IMR-90 (cell line): ENCODE measurements at regions not wholly inside any gene's neighbourhood (a gene's known extent, or its start where the extent isn't known, plus 50 kb on each side); places are given as distances from the start of the nearest gene placed in this dataset.

ENCODE experiments used
- ATAC-seq: fragments of 200-7000 bp; cut with Tn5 transposase; 2 replicates; pipeline ENCODE4 v1.9.1; 2020; ENCODE audit warnings: low read depth, mild to moderate bottlenecking, moderate library complexity
- BruUV-seq: library from RNA; stranded (reverse); fragments of 400-500 nt; replicated peaks from 2 replicates; lab custom pipeline; 2021; lab: Mats Ljungman, UMichigan
- CTCF ChIA-PET: fragments of 300-600 bp; formaldehyde crosslinking; extraction: SDS; loops from one replicate; lab custom pipeline; 2021; ENCODE audit warnings: antibody characterized with exemption; lab: Yijun Ruan, JAX
- POLR2A ChIA-PET: fragments of 300-600 bp; sonication (Branson Sonifier 250); formaldehyde crosslinking; loops from one replicate; lab custom pipeline; 2022; ENCODE audit warnings: antibody characterized with exemption; ENCODE audit not compliant: unreplicated experiment; lab: Charles Lee
- DNase-seq: peaks from one replicate; pipeline ENCODE4 v3.0.0; 2013
- H2AFZ ChIP-seq: replicated peaks from 2 replicates; pipeline ENCODE3; 2013; ENCODE audit warnings: low read length, mild to moderate bottlenecking; ENCODE audit not compliant: poor library complexity
- H2AK5ac ChIP-seq: 2 replicates; pipeline ENCODE4 v1.6.1; 2013; ENCODE audit warnings: low read depth, low read length, inconsistent platforms
- H2AK9ac ChIP-seq: replicated peaks from 2 replicates; pipeline ENCODE3; 2013; ENCODE audit warnings: mild to moderate bottlenecking, low read depth, low read length, moderate library complexity; ENCODE audit not compliant: poor library complexity
- H2BK120ac ChIP-seq: 2 replicates; pipeline ENCODE4 v1.6.1; 2013; ENCODE audit warnings: low read depth, low read length, inconsistent platforms
- H2BK15ac ChIP-seq: 3 replicates; pipeline ENCODE4 v1.6.1; 2013; ENCODE audit warnings: low read depth, low read length, inconsistent platforms
- H2BK20ac ChIP-seq: 2 replicates; pipeline ENCODE4 v1.6.1; 2013; ENCODE audit warnings: low read depth, mild to moderate bottlenecking, inconsistent platforms, low read length, moderate library complexity
- H2BK5ac ChIP-seq: 2 replicates; pipeline ENCODE4 v1.6.1; 2013; ENCODE audit warnings: mild to moderate bottlenecking, low read depth, low read length, inconsistent platforms; ENCODE audit not compliant: poor library complexity, severe bottlenecking
- H3K14ac ChIP-seq: replicated peaks from 2 replicates; pipeline ENCODE4 v1.6.1; 2013; ENCODE audit warnings: low read depth, low read length, inconsistent platforms
- H3K18ac ChIP-seq: 2 replicates; pipeline ENCODE4 v1.6.1; 2013; ENCODE audit warnings: low read depth, low read length, control low read depth
- H3K23ac ChIP-seq: 2 replicates; pipeline ENCODE4 v1.6.1; 2013; ENCODE audit warnings: low read depth, low read length, inconsistent platforms
- H3K27ac ChIP-seq: 2 replicates; pipeline ENCODE4 v1.5.1; 2013; ENCODE audit warnings: mild to moderate bottlenecking, control low read depth, low read length; ENCODE audit not compliant: insufficient read depth
- H3K27me3 ChIP-seq: 2 replicates; pipeline ENCODE4 v1.6.1; 2013; ENCODE audit warnings: low read length; ENCODE audit not compliant: control insufficient read depth, insufficient read depth
- H3K36me3 ChIP-seq: 2 replicates; pipeline ENCODE4 v1.6.1; 2013; ENCODE audit warnings: low read length, mixed read lengths; ENCODE audit not compliant: control insufficient read depth, insufficient read depth
- H3K4ac ChIP-seq: 2 replicates; pipeline ENCODE4 v1.6.1; 2013; ENCODE audit warnings: low read depth, low read length, inconsistent platforms
- H3K4me1 ChIP-seq: 2 replicates; pipeline ENCODE4 v1.6.1; 2013; ENCODE audit warnings: low read length, mixed read lengths; ENCODE audit not compliant: control insufficient read depth, insufficient read depth
- H3K4me2 ChIP-seq: 2 replicates; pipeline ENCODE4 v1.6.1; 2013; ENCODE audit warnings: low read depth, mild to moderate bottlenecking, control low read depth, low read length, moderate library complexity
- H3K4me3 ChIP-seq: 2 replicates; pipeline ENCODE4 v1.5.1; 2013; ENCODE audit warnings: low read depth, mild to moderate bottlenecking, control low read depth, low read length, moderate library complexity; ENCODE audit not compliant: insufficient read depth
- H3K56ac ChIP-seq: 2 replicates; pipeline ENCODE4 v1.6.1; 2013; ENCODE audit warnings: low read length, inconsistent platforms; ENCODE audit not compliant: insufficient read depth; ENCODE audit errors: extremely low read depth
- H3K79me1 ChIP-seq, 2 experiments: 2 replicates each; pipeline ENCODE4 v1.6.1; 2013; ENCODE audit warnings: low read length in 2 of 2, inconsistent platforms in 1 of 2, low read depth in 1 of 2
- H3K9ac ChIP-seq: 2 replicates; pipeline ENCODE4 v1.6.1; 2013; ENCODE audit warnings: low read depth, low read length, control low read depth
- H3K9me1 ChIP-seq: 2 replicates; pipeline ENCODE4 v1.6.1; 2013; ENCODE audit warnings: low read length, inconsistent platforms; ENCODE audit not compliant: insufficient read depth
- H3K9me3 ChIP-seq: 2 replicates; pipeline ENCODE4 v1.6.1; 2013; ENCODE audit warnings: low read length; ENCODE audit not compliant: control insufficient read depth, insufficient read depth
- H4K20me1 ChIP-seq: 2 replicates; pipeline ENCODE4 v1.6.1; 2013; ENCODE audit warnings: low read length, inconsistent platforms; ENCODE audit not compliant: insufficient read depth
- H4K5ac ChIP-seq: 2 replicates; pipeline ENCODE4 v1.6.1; 2013; ENCODE audit warnings: mild to moderate bottlenecking, low read depth, low read length, control low read depth
- H4K8ac ChIP-seq, 2 experiments: 2 replicates each; pipeline ENCODE4 v1.6.1; 2013; ENCODE audit warnings: low read depth in 2 of 2, low read length in 2 of 2, control low read depth in 1 of 2, inconsistent platforms in 1 of 2
- H4K91ac ChIP-seq: 2 replicates; pipeline ENCODE4 v1.6.1; 2013; ENCODE audit warnings: low read depth, low read length, inconsistent platforms; ENCODE audit not compliant: insufficient read depth
- BHLHE40 ChIP-seq: fragments of 150-350 bp; IDR thresholded peaks from 2 replicates; pipeline ENCODE4 v1.6.1; 2016; ENCODE audit warnings: mild to moderate bottlenecking, low read depth, low read length
- CEBPB ChIP-seq: IDR thresholded peaks from 2 replicates; pipeline ENCODE4 v1.6.1; 2012; ENCODE audit warnings: low read depth, low read length, improper control_type of control experiment
- CHD1 ChIP-seq: IDR thresholded peaks from 2 replicates; pipeline ENCODE4 v1.6.1; 2012; ENCODE audit warnings: low read depth, low read length, improper control_type of control experiment
- FOS ChIP-seq: fragments of 150-350 bp; IDR thresholded peaks from 2 replicates; pipeline ENCODE4 v1.6.1; 2016; ENCODE audit warnings: low read depth, low read length
- MAFK ChIP-seq: IDR thresholded peaks from 2 replicates; pipeline ENCODE4 v1.6.1; 2012; ENCODE audit warnings: low read depth, low read length, improper control_type of control experiment
- MAZ ChIP-seq: IDR thresholded peaks from 2 replicates; pipeline ENCODE4 v1.6.1; 2012; ENCODE audit warnings: low read depth, mild to moderate bottlenecking, low read length, improper control_type of control experiment, moderate library complexity, borderline replicate concordance
- MXI1 ChIP-seq: IDR thresholded peaks from 2 replicates; pipeline ENCODE4 v1.6.1; 2012; ENCODE audit warnings: low read depth, mild to moderate bottlenecking, low read length, moderate library complexity, borderline replicate concordance
- NFE2L2 ChIP-seq: fragments of 150-350 bp; IDR thresholded peaks from 2 replicates; pipeline ENCODE4 v1.6.1; 2016; ENCODE audit warnings: low read depth, mild to moderate bottlenecking, low read length
- POLR2A ChIP-seq: IDR thresholded peaks from 2 replicates; pipeline ENCODE4 v1.6.1; 2012; ENCODE audit warnings: mild to moderate bottlenecking, low read depth, low read length
- RAD21 ChIP-seq: IDR thresholded peaks from 2 replicates; pipeline ENCODE4 v1.6.1; 2012; ENCODE audit warnings: low read length, improper control_type of control experiment
- RCOR1 ChIP-seq: IDR thresholded peaks from 2 replicates; pipeline ENCODE4 v1.6.1; 2012; ENCODE audit warnings: mild to moderate bottlenecking, low read length, improper control_type of control experiment; ENCODE audit not compliant: insufficient replicate concordance
- RFX5 ChIP-seq: IDR thresholded peaks from 2 replicates; pipeline ENCODE4 v1.8.0; 2012; ENCODE audit warnings: low read depth, mild to moderate bottlenecking, low read length, moderate library complexity
- SMC3 ChIP-seq: fragments of 150-350 bp; IDR thresholded peaks from 2 replicates; pipeline ENCODE4 v1.6.1; 2016; ENCODE audit warnings: low read depth, mild to moderate bottlenecking, antibody characterized with exemption, low read length, moderate library complexity
- WGBS, 2 experiments: methylation state at CpG; one replicate each; pipeline versions ENCODE4 v1.1.5 to v1.1.7; 2013; ENCODE audit warnings: missing lambda C conversion rate in 2 of 2; ENCODE audit not compliant: insufficient read length in 1 of 2; ENCODE audit errors: extremely low coverage in 2 of 2; 5-methylcytosine and 5-hydroxymethylcytosine counted together
- dilution Hi-C: fragments of 300-500 bp; cut with HindIII; formaldehyde crosslinking; loops from one replicate; pipeline ENCODE4 v1.14.3; 2018; ENCODE audit warnings: low sequenced_read_pairs; ENCODE audit not compliant: unreplicated experiment
- in situ Hi-C: fragments of 300-500 bp; cut with MboI; formaldehyde crosslinking; loops from 3 replicates; pipeline ENCODE4 v1.14.3; 2019; ENCODE audit warnings: low sequenced_read_pairs, inconsistent platforms, mixed read lengths
- intact Hi-C: fragments of 100-400 bp; cut with micrococcal nuclease; formaldehyde crosslinking; loops from 2 replicates; pipeline ENCODE4 v1.10.0; 2022
- TF ChIP-seq, protein P1 (sequence below): fragments of 150-350 bp; IDR thresholded peaks from 2 replicates; pipeline ENCODE4 v1.6.1; 2016; ENCODE audit warnings: low read depth, mild to moderate bottlenecking, low read length, moderate library complexity, borderline replicate concordance
- TF ChIP-seq, protein P2 (sequence below): fragments of 150-350 bp; IDR thresholded peaks from 2 replicates; pipeline ENCODE4 v1.6.1; 2017; ENCODE audit warnings: mild to moderate bottlenecking, antibody characterized with exemption, low read length, low read depth
- TF ChIP-seq, protein P3 (sequence below): conservative IDR thresholded peaks from 2 replicates; pipeline ENCODE4 v1.5.1; 2012; ENCODE audit warnings: mild to moderate bottlenecking, low read depth, low read length, improper control_type of control experiment

DNA sequence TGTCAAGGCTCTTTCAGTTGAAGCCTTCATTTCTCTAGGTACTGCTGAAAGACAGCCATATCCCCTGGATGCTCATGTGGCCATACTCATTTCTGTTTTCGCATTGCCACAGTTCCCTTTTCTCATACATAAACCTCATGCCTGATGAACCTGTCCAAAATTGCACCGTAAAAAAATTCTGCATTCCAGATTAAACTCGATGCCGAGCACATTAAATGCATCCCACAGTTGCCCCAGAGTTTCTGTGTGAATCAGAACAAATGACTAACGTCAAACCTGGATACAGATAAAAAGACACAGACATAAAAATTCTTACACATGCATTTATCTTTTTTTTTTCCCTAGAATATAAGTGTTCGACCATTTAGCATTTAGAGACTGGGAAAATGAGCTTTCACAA, 288.2 kb downstream of the COG6 start:
- H4K20me1 ChIP-seq: no peaks in the 10 kb centered on the region
- TF ChIP-seq RFX5 (no peak), RCOR1 (no peak), RAD21 (no peak), BHLHE40 (no peak), POLR2A (no peak), NFE2L2 (no peak), MXI1 (no peak), MAFK (no peak), FOS (no peak), SMC3 (no peak), MAZ (no peak), CEBPB (no peak), CHD1 (no peak)
- TF ChIP-seq, protein P1, sequence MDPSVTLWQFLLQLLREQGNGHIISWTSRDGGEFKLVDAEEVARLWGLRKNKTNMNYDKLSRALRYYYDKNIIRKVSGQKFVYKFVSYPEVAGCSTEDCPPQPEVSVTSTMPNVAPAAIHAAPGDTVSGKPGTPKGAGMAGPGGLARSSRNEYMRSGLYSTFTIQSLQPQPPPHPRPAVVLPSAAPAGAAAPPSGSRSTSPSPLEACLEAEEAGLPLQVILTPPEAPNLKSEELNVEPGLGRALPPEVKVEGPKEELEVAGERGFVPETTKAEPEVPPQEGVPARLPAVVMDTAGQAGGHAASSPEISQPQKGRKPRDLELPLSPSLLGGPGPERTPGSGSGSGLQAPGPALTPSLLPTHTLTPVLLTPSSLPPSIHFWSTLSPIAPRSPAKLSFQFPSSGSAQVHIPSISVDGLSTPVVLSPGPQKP: no peak
- TF ChIP-seq, protein P2, sequence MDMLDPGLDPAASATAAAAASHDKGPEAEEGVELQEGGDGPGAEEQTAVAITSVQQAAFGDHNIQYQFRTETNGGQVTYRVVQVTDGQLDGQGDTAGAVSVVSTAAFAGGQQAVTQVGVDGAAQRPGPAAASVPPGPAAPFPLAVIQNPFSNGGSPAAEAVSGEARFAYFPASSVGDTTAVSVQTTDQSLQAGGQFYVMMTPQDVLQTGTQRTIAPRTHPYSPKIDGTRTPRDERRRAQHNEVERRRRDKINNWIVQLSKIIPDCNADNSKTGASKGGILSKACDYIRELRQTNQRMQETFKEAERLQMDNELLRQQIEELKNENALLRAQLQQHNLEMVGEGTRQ: no peak
- TF ChIP-seq, protein P3, sequence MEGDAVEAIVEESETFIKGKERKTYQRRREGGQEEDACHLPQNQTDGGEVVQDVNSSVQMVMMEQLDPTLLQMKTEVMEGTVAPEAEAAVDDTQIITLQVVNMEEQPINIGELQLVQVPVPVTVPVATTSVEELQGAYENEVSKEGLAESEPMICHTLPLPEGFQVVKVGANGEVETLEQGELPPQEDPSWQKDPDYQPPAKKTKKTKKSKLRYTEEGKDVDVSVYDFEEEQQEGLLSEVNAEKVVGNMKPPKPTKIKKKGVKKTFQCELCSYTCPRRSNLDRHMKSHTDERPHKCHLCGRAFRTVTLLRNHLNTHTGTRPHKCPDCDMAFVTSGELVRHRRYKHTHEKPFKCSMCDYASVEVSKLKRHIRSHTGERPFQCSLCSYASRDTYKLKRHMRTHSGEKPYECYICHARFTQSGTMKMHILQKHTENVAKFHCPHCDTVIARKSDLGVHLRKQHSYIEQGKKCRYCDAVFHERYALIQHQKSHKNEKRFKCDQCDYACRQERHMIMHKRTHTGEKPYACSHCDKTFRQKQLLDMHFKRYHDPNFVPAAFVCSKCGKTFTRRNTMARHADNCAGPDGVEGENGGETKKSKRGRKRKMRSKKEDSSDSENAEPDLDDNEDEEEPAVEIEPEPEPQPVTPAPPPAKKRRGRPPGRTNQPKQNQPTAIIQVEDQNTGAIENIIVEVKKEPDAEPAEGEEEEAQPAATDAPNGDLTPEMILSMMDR: no peak
- H2BK20ac ChIP-seq: no peak overlapping the region
- H3K27me3 ChIP-seq: no peaks in the 10 kb centered on the region
- H3K79me1 ChIP-seq: no peaks in the 10 kb centered on the region
- no peak overlapping the region for H2BK15ac ChIP-seq
- no peak overlapping the region for H4K5ac ChIP-seq
- no peak overlapping the region for H2AK5ac ChIP-seq
- WGBS, 2 experiments: 40% methylated on average over 3 of the region's 6 CpGs; no CpG with 5 or more reads in 1 of the 2 experiments
- no peak overlapping the region for H4K91ac ChIP-seq
- no peak for ATAC-seq
- H3K27ac ChIP-seq: no peak overlapping the region
- H3K56ac ChIP-seq: no peak overlapping the region
- H2AFZ ChIP-seq: no peak overlapping the region
- no peak overlapping the region for H2BK5ac ChIP-seq
- ChIA-PET CTCF (interaction anchor here (1.1 to 1.8 kb wide), 3 partner anchors 21 to 259 kb away, joined by 3 to 5 read pairs (median 4); no protein-coding TSS in a partner anchor), POLR2A (no interaction called here)
- H3K4ac ChIP-seq: no peak overlapping the region
- H3K9ac ChIP-seq: no peak overlapping the region
- no peak for DNase-seq
- H2BK120ac ChIP-seq: no peak overlapping the region
- H3K4me1 ChIP-seq: no peaks in the 10 kb centered on the region
- intact Hi-C loops (loop anchor here (2.0 to 10.0 kb wide), 2 partner anchors 169 to 259 kb away; no protein-coding TSS in a partner anchor), in situ Hi-C loops (loop anchor here (10.0 kb wide), 1 partner anchor 741 kb away; no protein-coding TSS in a partner anchor), dilution Hi-C loops (no loop called here)
- BruUV-seq: no TSS peak
- no peaks in the 10 kb centered on the region for H3K36me3 ChIP-seq
- no peak overlapping the region for H3K18ac ChIP-seq
- H3K23ac ChIP-seq: no peak overlapping the region
- H2AK9ac ChIP-seq: no peak overlapping the region
- no peak overlapping the region for H3K14ac ChIP-seq
- H3K9me1 ChIP-seq: no peaks in the 10 kb centered on the region
- H3K4me3 ChIP-seq: no peak overlapping the region
- H4K8ac ChIP-seq: no peak overlapping the region
- H3K4me2 ChIP-seq: no peak overlapping the region
- H3K9me3 ChIP-seq: no peaks in the 10 kb centered on the region
